ENCODE measurements at regions not wholly inside any gene's neighbourhood (a gene's known extent, or its start where the extent isn't known, plus 50 kb on each side); places are given as distances from the start of the nearest gene placed in this dataset.
A peak's percentile ranks its signal among the peaks of the same experiment; 100 is the strongest.
"Not testable (repeated sequence)": the region's sequence is repeated elsewhere in the genome, so short reads cannot be mapped to it uniquely, and the experiment has no call there.

DNA sequence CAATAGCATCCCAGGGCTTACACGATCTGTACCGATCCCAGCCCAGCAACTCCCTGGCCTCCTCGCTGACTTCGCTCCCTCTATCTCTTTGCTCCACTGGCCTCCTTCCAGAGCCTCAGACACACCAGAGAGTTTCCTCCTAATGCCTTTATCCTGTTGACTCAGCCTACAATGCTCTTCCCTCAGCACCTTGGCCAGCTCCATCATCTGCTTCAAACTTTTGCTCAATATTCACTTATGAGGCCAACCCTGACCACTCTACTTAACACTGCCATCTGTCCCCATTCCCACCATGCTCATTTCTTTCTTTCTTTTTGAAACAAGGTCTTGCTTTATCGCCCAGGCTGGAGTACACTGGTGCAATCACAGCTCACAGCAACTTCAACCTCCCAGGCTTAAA is 180.9 kb downstream of the CEP170 start:
- not testable (repeated sequence) for DNase-seq

DNA sequence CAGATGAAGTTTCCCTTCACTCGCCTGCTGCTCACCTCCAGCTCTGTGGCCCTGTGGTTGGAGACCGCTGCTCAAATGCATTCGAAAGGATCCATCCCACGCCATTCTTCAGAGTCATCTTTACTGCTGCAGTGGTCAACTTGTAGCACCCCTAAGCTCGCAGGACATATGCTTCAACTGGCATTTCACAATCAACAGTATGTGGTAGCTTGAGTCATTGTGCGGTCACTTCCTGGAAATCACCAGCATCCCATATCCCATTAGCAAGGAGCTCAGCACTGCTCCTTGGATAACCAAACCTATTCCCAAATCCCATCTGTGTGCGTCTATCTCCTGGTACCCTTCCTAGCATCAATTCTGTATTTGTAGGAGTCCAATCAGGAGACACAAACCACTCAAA is 188.0 kb downstream of the CEP170 start:
- not testable (repeated sequence) for DNase-seq

DNA sequence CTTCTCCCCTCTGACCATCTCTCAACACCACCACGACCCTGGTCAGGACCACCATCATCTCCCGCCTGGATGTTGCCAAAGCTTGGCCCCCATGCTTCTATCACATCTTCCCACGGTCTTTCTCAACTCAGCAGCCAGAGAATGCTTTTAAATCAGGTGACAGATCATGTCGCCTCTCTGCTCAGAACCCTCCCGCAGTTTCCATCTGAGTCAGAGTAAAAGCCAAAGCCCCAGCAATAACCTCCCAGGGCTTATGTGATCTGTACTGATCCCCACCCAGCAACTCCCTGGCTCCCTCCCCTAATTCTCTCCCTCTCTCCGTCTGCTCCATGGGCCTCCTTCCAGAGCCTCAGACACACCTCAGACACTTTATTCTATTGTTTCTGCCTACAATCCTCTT is 193.1 kb downstream of the CEP170 start:
- DNase-seq = not testable (repeated sequence)

DNA sequence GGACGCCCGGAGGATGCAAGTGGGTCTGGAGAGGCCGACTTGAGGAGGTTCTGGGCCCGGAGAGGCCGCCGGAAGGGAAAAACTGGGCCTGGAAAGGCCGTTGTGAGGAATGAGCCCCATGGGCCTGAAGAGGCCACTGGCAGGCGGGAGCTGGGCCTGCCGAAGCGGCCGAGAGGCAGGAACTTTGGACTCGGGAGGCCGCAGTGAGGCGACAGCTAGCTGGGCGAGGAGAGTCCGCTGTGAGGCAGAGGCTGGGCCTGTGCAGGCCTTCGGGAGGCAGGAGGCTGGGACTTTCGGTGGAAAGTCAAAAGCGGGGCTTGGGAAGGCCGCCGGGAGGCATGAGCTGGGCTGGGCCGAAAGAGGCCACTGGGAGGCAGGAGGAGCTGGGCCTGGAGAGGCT is 199.6 kb downstream of the CEP170 start:
- not testable (repeated sequence) for DNase-seq

DNA sequence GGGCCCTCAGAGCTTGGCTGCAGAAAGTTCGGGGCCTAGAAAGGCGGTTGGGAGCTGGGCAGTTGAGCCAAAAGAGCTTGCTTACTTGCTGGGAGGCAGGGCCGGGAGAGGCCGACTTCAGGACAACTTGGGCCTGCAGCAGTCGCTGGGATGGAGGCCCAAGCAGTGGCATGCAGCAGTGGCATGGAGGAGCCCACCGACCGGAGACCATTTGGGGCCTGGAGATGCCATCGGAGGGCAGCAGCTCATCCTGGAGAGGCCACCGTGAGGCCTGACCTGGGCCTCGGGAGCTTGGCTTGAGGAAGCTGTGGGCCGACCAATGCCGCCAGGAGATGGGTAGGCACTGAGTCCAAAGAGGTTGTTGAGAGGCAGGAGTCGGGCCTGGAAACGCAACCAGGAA is 200.0 kb downstream of the CEP170 start:
- DNase-seq = not testable (repeated sequence)

DNA sequence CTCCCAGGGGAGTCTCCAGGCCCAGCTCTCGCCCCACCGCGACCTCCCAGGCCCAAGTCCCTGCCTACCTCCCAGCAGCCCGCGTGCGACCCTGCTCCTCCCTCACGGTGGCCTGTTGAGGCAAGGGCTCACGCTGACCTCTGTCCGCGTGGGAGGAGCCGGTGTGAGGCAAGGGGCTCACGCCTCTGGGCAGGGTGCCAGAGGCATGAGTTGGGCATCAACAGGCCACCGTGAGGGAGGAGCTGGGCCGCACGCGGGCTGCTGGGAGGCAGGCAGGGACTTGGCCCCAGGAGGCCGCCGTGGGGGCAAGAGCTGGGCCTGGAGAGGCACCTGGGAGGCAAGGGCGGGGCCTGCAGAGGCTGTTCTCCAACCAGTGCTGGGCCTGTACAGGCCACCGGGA is 200.4 kb downstream of the CEP170 start:
- DNase-seq = not testable (repeated sequence)

- DNase-seq = not testable (repeated sequence)
Measured at GRCh38 chr1:243053048-243053447, 202.0 kb downstream of the CEP170 start.

- not testable (repeated sequence) for DNase-seq
Measured at GRCh38 chr1:243050613-243051012, 204.5 kb downstream of the CEP170 start.

- not testable (repeated sequence) for DNase-seq
Measured at GRCh38 chr1:243049716-243050115, 205.4 kb downstream of the CEP170 start.

DNA sequence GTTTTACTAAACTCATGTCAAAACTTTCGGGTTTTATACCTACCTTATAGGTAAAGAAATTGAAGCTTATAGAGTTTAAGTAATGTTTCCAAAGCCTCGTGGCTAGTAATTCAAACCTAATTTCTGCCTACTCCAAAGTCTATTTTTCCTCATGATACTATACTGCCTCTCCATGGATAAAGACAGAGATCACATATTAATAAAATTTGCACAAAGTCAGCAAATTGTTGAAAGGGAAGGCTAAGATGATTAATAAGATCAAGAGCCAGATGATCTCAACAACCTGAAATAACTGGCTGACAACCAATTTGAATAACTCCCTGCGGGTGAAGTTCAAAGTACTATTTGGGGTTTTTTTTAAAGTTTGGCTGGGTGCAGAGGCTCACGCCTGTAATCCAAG is 233.7 kb downstream of the CEP170 start:
- not testable (repeated sequence) for DNase-seq

DNA sequence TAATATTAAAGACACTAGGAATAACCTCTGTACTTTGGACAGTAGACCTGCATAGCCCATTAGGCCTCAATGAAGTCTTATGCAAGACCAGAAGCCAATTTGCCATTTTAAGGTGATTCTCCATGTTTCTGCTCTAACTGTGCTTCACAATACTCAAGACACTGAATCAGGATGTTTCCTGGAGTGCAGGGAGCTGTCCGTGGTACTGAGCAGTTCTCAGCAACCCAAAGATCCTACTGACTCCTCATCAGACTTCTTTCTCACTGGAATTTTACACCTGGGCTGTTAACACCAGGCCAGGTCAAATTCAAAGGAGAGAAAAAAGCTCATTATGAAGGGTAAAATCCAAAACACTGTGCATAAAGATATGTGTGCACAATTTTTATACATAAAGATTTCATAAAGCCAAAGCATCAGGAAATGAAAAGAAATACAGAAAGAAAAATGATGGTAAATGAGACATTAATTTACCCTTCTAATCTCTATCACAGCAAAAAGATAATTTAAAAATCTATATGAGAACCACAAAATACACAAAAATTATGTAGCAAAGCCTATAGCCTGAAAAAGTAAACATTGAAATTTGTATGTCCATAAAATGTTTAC is 235.9 kb downstream of the CEP170 start:
- DNase-seq = peak; percentile 51

GRCh38 chr1:243010719-243011118 is 244.4 kb downstream of the CEP170 start:
- DNase-seq = not testable (repeated sequence)

GRCh38 chr1:243001003-243001402 is 254.1 kb downstream of the CEP170 start:
- DNase-seq = not testable (repeated sequence)

GRCh38 chr1:242992776-242993175 is 262.3 kb downstream of the CEP170 start:
- DNase-seq = not testable (repeated sequence)

- DNase-seq = not testable (repeated sequence)
Measured at GRCh38 chr1:242985096-242985495, 270.0 kb downstream of the CEP170 start.

DNA sequence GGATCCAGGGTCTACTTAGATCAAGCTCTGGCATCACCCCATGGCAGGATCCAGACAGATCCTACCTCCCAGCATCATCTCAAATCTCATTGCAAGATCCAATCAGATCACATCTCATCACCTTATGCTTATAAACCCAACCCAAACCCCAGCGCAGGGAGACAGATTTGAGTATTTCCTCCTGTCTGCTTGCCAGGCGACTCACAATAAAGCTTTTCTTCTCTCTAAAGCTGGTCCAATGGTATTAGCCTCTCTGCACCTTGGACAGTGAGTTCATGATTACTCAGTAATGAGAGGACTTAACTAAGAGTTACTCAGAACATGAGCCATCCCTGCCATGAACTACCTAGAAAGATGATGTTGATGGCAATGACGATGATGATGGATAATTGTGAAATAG is 281.7 kb downstream of the CEP170 start:
- DNase-seq = not testable (repeated sequence)

DNA sequence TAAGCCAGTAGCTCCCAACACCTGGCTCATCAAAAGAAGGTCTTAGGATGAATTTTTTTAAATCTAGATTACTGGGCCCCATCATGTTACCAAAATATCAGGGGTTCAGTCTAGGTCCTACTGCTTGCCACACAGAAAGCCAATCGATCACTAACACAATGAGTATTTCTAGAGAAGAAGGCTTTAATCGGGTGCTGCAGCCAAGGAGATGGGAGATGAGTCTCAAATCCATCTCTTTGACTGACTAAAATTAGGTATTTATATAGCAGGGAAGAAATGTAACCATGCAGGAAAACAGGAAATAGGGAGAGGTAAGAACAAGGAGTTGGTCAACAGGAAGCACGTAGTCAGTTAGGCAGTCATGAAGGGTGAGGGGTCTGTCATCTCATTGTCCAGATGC is 288.2 kb downstream of the CEP170 start:
- DNase-seq = no peak

DNA sequence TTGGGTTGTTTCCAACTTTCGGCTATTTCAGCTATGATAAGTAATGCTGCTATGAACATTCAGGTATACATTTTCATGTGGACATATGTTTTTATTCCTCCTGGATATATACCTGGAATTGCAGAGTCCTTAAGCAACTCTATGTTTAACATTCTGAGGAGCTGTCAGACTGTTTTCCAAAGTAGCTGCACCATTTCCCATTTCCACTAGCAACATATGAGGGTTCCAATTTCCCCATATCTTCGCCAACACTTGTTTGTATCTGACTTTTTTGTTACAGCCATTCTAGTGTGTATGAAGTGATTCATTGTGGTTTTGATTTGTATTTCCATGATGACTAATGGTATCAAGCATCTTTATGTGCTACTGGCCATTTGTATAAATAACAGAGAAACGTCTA is 295.7 kb downstream of the CEP170 start:
- DNase-seq = not testable (repeated sequence)

- DNase-seq = not testable (repeated sequence)
Measured at GRCh38 chr1:242954945-242955344, 300.1 kb downstream of the CEP170 start.

GRCh38 chr1:242946206-242946605 is 308.9 kb downstream of the CEP170 start:
- DNase-seq = no peak

- peak; percentile 15 for DNase-seq
Measured at GRCh38 chr1:242936725-242937124, 318.4 kb downstream of the CEP170 start.

DNA sequence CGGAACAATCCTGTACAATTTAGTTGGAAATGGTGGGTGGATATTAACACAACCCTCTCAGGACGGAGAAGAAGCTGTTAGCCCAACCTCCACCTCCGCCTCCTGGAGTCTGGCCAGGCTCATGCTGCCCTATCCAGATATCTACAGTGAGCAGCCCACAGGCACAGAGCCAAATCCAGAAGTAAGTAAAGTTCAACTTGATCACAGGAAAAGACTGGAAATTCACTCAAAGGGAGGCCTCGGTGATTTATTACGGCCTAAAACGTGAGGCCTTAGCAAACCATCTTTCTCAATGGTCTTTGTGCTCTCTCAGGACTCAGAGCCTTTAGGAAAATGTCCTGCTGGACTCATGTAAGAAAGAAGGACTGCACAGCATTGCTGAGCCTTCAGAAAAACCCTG is 330.4 kb downstream of the CEP170 start:
- DNase-seq = not testable (repeated sequence)

GRCh38 chr1:242923603-242924002 is 331.5 kb downstream of the CEP170 start:
- DNase-seq = not testable (repeated sequence)

DNA sequence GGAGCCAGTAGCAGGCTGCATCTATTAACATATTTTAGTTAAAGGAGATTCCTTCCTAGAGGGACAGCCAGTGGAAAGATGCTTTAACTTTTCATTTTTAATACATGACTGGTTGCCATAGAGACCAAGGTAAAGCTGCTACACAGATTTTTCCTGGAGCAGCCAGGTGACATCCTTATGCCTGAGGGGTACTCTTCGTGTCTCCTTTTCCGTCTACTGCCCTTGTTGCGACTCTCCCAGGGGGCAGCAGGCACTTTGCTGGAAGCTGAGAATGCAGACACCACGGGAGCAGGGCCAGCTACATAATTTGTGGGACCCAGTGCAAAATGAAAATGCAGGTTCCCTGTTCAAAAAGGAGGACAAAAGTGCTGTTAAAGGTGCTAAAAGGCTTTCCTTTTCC is 340.4 kb downstream of the CEP170 start:
- DNase-seq = not testable (repeated sequence)

DNA sequence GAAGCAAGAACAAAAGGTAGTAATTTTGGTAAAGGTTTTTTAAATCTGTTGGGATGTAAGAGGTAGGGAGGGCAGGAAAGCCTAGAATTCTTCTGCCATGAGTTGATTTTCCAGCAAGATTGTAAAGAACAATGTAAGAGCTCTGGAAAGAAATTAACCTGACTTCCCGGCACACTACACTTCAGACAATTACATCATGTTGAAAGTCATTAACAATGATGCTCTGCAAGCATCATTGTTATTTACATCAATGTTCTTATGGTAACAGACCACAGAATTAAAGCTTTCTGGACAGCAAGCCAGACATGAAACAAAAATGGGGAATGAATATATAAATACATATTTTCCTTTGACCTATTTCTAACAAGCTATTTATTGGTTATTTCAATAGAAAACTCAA is 342.2 kb downstream of the CEP170 start:
- DNase-seq = not testable (repeated sequence)

Data from stimulated activated CD4-positive, alpha-beta T cell treated with anti-CD3 and anti-CD28 coated beads, Interleukin-15, amount 100 ng/mL, for 24 hours (primary cell).